Testis (tissue), 2 donors: ENCODE measurements at regions not wholly inside any gene's neighbourhood (a gene's known extent, or its start where the extent isn't known, plus 50 kb on each side); places are given as distances from the start of the nearest gene placed in this dataset.

ENCODE experiments used
- DNase-seq: peaks from one replicate; pipeline ENCODE4 v3.0.0-alpha.2; 2019
- H3K27ac ChIP-seq, 2 donors: fragments of 200-600 bp; sonication (generic); one replicate each; pipeline ENCODE4 v1.5.1; 2019
- H3K27me3 ChIP-seq: fragments of 200-600 bp; sonication (generic); one replicate; pipeline ENCODE4 v1.5.1; 2019
- H3K36me3 ChIP-seq: fragments of 200-600 bp; sonication (generic); one replicate; pipeline ENCODE4 v1.5.1; 2017; ENCODE audit warnings: low read depth; ENCODE audit errors: missing control alignments
- H3K4me1 ChIP-seq: fragments of 200-600 bp; sonication (generic); one replicate; pipeline ENCODE4 v1.5.1; 2019
- H3K4me3 ChIP-seq, 2 donors: fragments of 200-600 bp; sonication (generic); one replicate each; pipeline ENCODE4 v1.5.1; 2017 to 2019
- H3K9me3 ChIP-seq: fragments of 200-600 bp; sonication (generic); one replicate; pipeline ENCODE4 v1.5.1; 2017
- POLR2A ChIP-seq: fragments of 450-650 bp; IDR thresholded peaks from one replicate; pipeline ENCODE4 v1.6.1; 2017; ENCODE audit warnings: antibody characterized with exemption, mild to moderate bottlenecking, moderate library complexity
- WGBS, 2 donors: methylation state at CpG; one replicate each; pipeline ENCODE4 v1.1.5; 2018; 5-methylcytosine and 5-hydroxymethylcytosine counted together
- intact Hi-C: fragments of 100-400 bp; cut with DNase I; formaldehyde crosslinking; loops from one replicate; pipeline ENCODE4 v1.15.1; 2023; ENCODE audit warnings: low total_unique reads
- TF ChIP-seq, protein P1 (sequence below), 3 experiments: fragments of 450-650 bp in 2 of 3; fragments of 200-600 bp in 1 of 3; sonication (generic) in 1 of 3; IDR thresholded peaks; one replicate each; pipeline ENCODE4 v1.5.1; 2016 to 2019; ENCODE audit warnings: antibody characterized with exemption in 3 of 3, mild to moderate bottlenecking in 2 of 3, moderate library complexity in 1 of 3

DNA sequence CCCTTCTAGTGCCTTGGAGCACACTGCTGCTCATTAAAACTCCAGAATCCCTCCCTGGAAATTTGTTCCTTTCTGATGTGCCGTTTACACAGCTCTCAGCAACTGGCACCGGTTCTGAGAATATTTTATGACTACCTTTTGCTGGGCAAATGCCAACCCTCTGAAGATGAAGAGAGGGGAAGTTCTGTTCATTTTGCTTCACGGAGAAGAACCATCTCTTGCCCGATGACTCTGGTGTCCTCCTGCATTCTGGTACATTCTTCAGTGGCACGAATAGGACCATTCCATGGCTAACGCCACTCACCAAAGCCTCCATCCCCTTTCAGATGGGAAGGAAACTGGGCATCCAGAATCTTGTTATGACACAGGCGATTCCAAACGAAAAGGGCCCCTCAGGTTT, 96.2 kb upstream of the SIM2 start:
- Histone ChIP-seq H3K36me3 (no peaks in the 10 kb centered on the region), H3K4me3 (no peak overlapping the region), H3K27ac (no peak overlapping the region), H3K9me3 (no peaks in the 10 kb centered on the region), H3K27me3 (no peaks in the 10 kb centered on the region), H3K4me1 (no peaks in the 10 kb centered on the region)
- no peak for DNase-seq
- intact Hi-C loops: no loop called here
- WGBS, 2 donors: 79 to 95% methylated on average over 8 of the region's 8 CpGs
- no peak for TF ChIP-seq POLR2A
- TF ChIP-seq, protein P1, sequence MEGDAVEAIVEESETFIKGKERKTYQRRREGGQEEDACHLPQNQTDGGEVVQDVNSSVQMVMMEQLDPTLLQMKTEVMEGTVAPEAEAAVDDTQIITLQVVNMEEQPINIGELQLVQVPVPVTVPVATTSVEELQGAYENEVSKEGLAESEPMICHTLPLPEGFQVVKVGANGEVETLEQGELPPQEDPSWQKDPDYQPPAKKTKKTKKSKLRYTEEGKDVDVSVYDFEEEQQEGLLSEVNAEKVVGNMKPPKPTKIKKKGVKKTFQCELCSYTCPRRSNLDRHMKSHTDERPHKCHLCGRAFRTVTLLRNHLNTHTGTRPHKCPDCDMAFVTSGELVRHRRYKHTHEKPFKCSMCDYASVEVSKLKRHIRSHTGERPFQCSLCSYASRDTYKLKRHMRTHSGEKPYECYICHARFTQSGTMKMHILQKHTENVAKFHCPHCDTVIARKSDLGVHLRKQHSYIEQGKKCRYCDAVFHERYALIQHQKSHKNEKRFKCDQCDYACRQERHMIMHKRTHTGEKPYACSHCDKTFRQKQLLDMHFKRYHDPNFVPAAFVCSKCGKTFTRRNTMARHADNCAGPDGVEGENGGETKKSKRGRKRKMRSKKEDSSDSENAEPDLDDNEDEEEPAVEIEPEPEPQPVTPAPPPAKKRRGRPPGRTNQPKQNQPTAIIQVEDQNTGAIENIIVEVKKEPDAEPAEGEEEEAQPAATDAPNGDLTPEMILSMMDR (IDR thresholded peaks at IDR 0.05): no peak

DNA sequence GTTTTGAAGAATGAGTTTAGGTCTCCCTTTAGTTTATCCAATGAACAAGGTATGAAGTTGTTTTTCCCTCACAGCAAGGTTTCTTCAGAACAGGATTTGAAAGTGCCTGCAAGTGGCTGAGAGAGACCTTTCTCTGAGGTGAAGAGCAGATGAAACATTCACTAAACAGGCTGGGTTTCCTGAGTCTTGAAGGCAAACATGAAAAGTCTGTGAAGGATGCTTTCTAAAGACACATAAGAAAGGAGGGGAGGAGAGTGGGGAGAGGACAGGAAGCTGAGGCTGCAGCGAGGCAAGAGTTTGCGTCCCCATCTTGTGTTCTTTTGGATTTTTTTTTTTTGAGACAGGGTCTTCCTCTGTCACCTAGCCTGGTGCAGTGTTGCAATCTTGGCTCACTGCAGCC, 95.7 kb upstream of the SIM2 start:
- Histone ChIP-seq H3K36me3 (no peaks in the 10 kb centered on the region), H3K4me3 (no peak overlapping the region), H3K4me1 (no peaks in the 10 kb centered on the region), H3K27me3 (no peaks in the 10 kb centered on the region), H3K27ac (no peak overlapping the region), H3K9me3 (no peaks in the 10 kb centered on the region)
- no peak for DNase-seq
- WGBS, 2 donors: 49 to 71% methylated on average over 2 of the region's 2 CpGs
- no peak for TF ChIP-seq POLR2A
- TF ChIP-seq, protein P1 (IDR thresholded peaks at IDR 0.05): no peak
- intact Hi-C loops: no loop called here

DNA sequence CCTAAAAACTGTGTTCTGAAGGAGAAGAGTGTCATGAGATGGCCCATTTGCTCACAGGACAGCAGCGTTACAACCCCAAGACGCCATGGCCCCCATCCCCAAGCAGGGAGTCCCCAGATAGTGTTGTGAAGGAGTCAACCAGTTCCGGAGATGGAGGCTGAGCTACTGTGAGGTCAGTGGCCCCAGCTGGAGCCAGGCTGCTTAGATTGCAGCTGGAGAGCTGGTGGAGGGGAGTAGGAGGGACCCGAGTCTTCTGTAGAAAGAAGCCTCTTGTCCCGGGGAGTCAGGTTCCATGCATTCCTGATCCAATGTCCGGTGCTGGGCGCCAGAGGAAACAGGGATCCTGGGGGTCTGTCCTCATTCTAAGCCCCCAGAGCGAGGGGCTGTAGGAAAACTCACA, 93.5 kb upstream of the SIM2 start:
- no peak for TF ChIP-seq POLR2A
- TF ChIP-seq, protein P1 (IDR thresholded peaks at IDR 0.05): no peak
- Histone ChIP-seq H3K27ac (no peak overlapping the region), H3K4me1 (no peaks in the 10 kb centered on the region), H3K4me3 (no peak overlapping the region), H3K9me3 (no peaks in the 10 kb centered on the region), H3K27me3 (no peaks in the 10 kb centered on the region), H3K36me3 (no peaks in the 10 kb centered on the region)
- no peak for DNase-seq
- WGBS, 2 donors: 54 to 62% methylated on average over 3 to 8 of the region's 8 CpGs
- intact Hi-C loops: no loop called here

DNA sequence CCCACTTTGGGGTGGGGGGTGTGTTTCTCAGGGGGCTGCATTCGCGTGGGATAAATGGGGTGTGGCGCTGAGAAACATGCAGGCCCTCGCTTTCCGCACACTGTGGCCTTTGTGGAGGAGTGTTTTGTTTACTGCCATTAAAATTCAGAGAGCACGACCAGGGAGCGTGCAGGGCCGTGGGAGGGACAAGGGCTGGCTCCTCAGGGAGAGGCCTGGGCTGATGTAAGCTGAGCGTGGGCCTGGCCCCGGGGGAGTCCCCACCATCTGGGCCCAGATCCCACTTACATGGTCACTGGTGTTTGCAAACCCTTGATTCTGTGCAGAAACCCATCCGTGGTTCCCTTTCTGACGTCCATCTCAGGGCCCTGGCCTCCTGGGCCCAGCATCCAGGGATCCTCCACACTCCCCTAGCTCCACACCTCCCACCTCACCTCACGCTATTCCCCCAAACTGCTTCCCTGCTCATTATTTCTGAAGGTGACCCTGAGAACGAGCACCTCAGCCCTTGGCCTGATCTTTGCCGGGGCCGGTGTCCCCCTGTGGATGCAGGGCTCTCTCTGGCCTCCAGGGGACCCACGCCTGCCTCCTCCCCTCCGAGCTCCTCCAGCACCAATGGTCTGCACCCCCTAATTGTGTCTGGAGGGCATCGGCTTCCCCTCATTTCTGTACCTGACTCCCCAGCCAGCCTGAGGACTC, 92.5 kb upstream of the SIM2 start:
- H3K4me3 ChIP-seq: no peak overlapping the region
- H3K27me3 ChIP-seq: no peaks in the 10 kb centered on the region
- peak; percentile 59 for DNase-seq
- H3K27ac ChIP-seq: no peak overlapping the region
- intact Hi-C loops: no loop called here
- 60 to 83% methylated on average over 12 to 19 of the region's 19 CpGs for WGBS, 2 donors
- TF ChIP-seq, protein P1 (IDR thresholded peaks at IDR 0.05): no peak
- no peak for TF ChIP-seq POLR2A
- no peaks in the 10 kb centered on the region for H3K4me1 ChIP-seq
- H3K36me3 ChIP-seq: no peaks in the 10 kb centered on the region
- no peaks in the 10 kb centered on the region for H3K9me3 ChIP-seq

DNA sequence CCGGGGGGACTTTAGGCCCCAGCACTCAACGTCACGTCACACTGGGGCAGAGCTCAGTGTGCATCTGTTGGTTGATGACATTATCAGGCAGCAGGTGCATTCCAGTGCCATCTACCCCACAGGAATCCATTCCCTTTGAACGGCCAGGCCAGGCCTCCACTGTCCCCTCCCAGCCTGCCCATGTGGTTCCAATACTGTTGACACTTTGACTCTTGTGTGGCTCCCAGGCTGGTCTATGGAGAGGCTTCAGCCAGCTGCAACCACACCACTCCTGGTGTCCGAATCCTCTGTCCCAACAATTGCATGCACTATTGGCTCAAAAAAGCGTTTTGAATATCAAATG, 92.0 kb upstream of the SIM2 start:
- Histone ChIP-seq H3K27ac (no peak overlapping the region), H3K4me1 (no peaks in the 10 kb centered on the region), H3K36me3 (no peaks in the 10 kb centered on the region), H3K4me3 (no peak overlapping the region), H3K9me3 (no peaks in the 10 kb centered on the region), H3K27me3 (no peaks in the 10 kb centered on the region)
- WGBS, 2 donors: 88 to 90% methylated on average over 5 to 6 of the region's 6 CpGs
- intact Hi-C loops: no loop called here
- TF ChIP-seq POLR2A: no peak
- TF ChIP-seq, protein P1 (IDR thresholded peaks at IDR 0.05): no peak
- DNase-seq: no peak
